CD4-positive, alpha-beta T cell treated with Interferon gamma for 1 hour (primary cell): ENCODE measurements at regions not wholly inside any gene's neighbourhood (a gene's known extent, or its start where the extent isn't known, plus 50 kb on each side); places are given as distances from the start of the nearest gene placed in this dataset.

Source experiments
- DNase-seq: peaks from one replicate; pipeline ENCODE4 v3.0.0-alpha.2; 2020

GRCh38 chr17:73936908-73937627, 266.4 kb upstream of the RPL38 start:
- DNase-seq = no peak

GRCh38 chr17:73938706-73939105, 264.8 kb upstream of the RPL38 start:
- no peak for DNase-seq

- DNase-seq = no peak
These were observed 263.7 kb upstream of the RPL38 start for GRCh38 chr17:73939806-73940205.

GRCh38 chr17:73940511-73940910, 263.0 kb upstream of the RPL38 start:
- no peak for DNase-seq

GRCh38 chr17:73941919-73942530, 261.5 kb upstream of the RPL38 start:
- no peak for DNase-seq

- DNase-seq = no peak
These were observed 260.6 kb upstream of the RPL38 start for GRCh38 chr17:73942703-73943415.

- no peak for DNase-seq
These were observed 259.9 kb upstream of the RPL38 start for GRCh38 chr17:73943416-73944110.

- no peak for DNase-seq
These were observed 259.1 kb upstream of the RPL38 start for GRCh38 chr17:73944366-73944765.

- DNase-seq = no peak
These were observed 256.1 kb upstream of the RPL38 start for GRCh38 chr17:73947281-73947965.

- DNase-seq = no peak
These were observed 255.5 kb upstream of the RPL38 start for GRCh38 chr17:73947966-73948355.

GRCh38 chr17:73949903-73950592, 253.4 kb upstream of the RPL38 start:
- no peak for DNase-seq

- no peak for DNase-seq
These were observed 252.9 kb upstream of the RPL38 start for GRCh38 chr17:73950593-73950914.

GRCh38 chr17:73952082-73952479, 251.4 kb upstream of the RPL38 start:
- no peak for DNase-seq

- peak; percentile 21 for DNase-seq
These were observed 250.8 kb upstream of the RPL38 start for GRCh38 chr17:73952480-73953205.

- no peak for DNase-seq
These were observed 250.1 kb upstream of the RPL38 start for GRCh38 chr17:73953206-73954033.

GRCh38 chr17:73954951-73955350, 248.5 kb upstream of the RPL38 start:
- DNase-seq = no peak

- no peak for DNase-seq
These were observed 247.9 kb upstream of the RPL38 start for GRCh38 chr17:73955616-73956015.

- DNase-seq = no peak
These were observed 247.3 kb upstream of the RPL38 start for GRCh38 chr17:73956169-73956568.

- DNase-seq = peak; percentile 28
These were observed 246.6 kb upstream of the RPL38 start for GRCh38 chr17:73956595-73957465.

- no peak for DNase-seq
These were observed 245.9 kb upstream of the RPL38 start for GRCh38 chr17:73957564-73957963.
